SH-SY5Y (cell line): ENCODE measurements at regions not wholly inside any gene's neighbourhood (a gene's known extent, or its start where the extent isn't known, plus 50 kb on each side); places are given as distances from the start of the nearest gene placed in this dataset.

Source experiments
- GATA2 ChIP-seq: IDR thresholded peaks from 2 replicates; pipeline ENCODE4 v1.6.1; 2011; ENCODE audit warnings: mild to moderate bottlenecking, low read depth, low read length
- GATA3 ChIP-seq: IDR thresholded peaks from 2 replicates; pipeline ENCODE4 v1.6.1; 2011; ENCODE audit warnings: low read depth, mild to moderate bottlenecking, low read length, moderate library complexity

DNA sequence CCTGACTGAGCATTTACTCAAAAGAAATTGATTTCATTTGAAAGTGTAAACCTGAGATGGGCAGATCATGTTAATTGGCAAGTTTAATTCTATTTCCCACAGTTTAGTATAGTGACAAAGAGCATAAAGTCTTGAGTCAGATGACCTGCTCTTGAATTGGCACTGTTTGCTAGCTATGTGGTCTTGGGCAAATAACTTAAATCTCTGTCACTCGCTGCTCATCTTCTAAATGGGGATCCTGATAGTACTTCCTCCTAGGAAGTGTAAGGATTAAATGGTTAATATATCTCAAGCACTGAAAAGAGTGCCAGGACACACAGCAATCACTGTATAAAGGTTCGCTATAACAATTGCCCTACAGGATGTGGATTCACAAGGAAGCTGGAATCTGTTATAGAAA is 242.8 kb upstream of the JADE1 start:
- no peak for TF ChIP-seq GATA3
- TF ChIP-seq GATA2, result no peak
